Adrenal gland (tissue), 9 donors: ENCODE measurements at regions not wholly inside any gene's neighbourhood (a gene's known extent, or its start where the extent isn't known, plus 50 kb on each side); places are given as distances from the start of the nearest gene placed in this dataset.

Source experiments
- DNase-seq, 7 donors: peaks; one replicate each; pipeline ENCODE4 v3.0.0-alpha.2; 2019 to 2020
- H3K27ac ChIP-seq, 5 donors: fragments of 200-600 bp; sonication (generic) in 4 of 5; 1 replicate in 3 of 5; 2 replicates in 2 of 5; pipeline versions ENCODE4 v1.5.1 to v1.8.0; 2016 to 2020; ENCODE audit warnings: mild to moderate bottlenecking in 1 of 5
- H3K27me3 ChIP-seq: fragments of 200-600 bp; 2 replicates; pipeline ENCODE4 v1.8.0; 2021
- H3K36me3 ChIP-seq, 2 donors: fragments of 200-600 bp; replicated peaks in 1 of 2; 1 replicate in 1 of 2; 2 replicates in 1 of 2; pipeline versions ENCODE4 v1.5.1 to v1.8.0; 2018 to 2022
- H3K4me1 ChIP-seq, 2 donors: fragments of 200-600 bp; replicated peaks in 1 of 2; 1 replicate in 1 of 2; 2 replicates in 1 of 2; pipeline versions ENCODE4 v1.5.1 to v1.8.0; 2018 to 2021
- H3K4me3 ChIP-seq, 4 donors: fragments of 200-600 bp; sonication (generic) in 3 of 4; one replicate each; pipeline ENCODE4 v1.5.1; 2016 to 2018
- H3K9me3 ChIP-seq, 3 donors: fragments of 200-600 bp; sonication (generic) in 1 of 3; replicated peaks in 1 of 3; 1 replicate in 2 of 3; 2 replicates in 1 of 3; pipeline versions ENCODE4 v1.5.1 to v1.8.0; 2016 to 2021
- CTCF ChIP-seq, 6 experiments: fragments of 450-650 bp in 4 of 6; fragments of 200-600 bp in 2 of 6; sonication (generic) in 1 of 6; IDR thresholded peaks; 1 replicate in 5 of 6; 2 replicates in 1 of 6; pipeline versions ENCODE4 v1.5.1 to v1.8.0; 2016 to 2021; ENCODE audit warnings: antibody characterized with exemption in 6 of 6, mild to moderate bottlenecking in 2 of 6, moderate library complexity in 1 of 6
- POLR2A ChIP-seq, 2 donors: fragments of 450-650 bp; IDR thresholded peaks; one replicate each; pipeline ENCODE4 v1.6.1; 2017; ENCODE audit warnings: antibody characterized with exemption in 2 of 2, mild to moderate bottlenecking in 2 of 2, moderate library complexity in 1 of 2
- WGBS, 4 donors: extraction: QIAGEN DNeasy Blood & Tissue Kit in 2 of 4; methylation state at CpG; one replicate each; pipeline versions ENCODE4 v1.1.5 to v1.1.7; 2013 to 2017; 5-methylcytosine and 5-hydroxymethylcytosine counted together
- intact Hi-C, 2 donors: fragments of 100-400 bp; cut with DNase I; formaldehyde crosslinking; loops; one replicate each; pipeline versions ENCODE4 v1.14.1 to v1.15.0; 2022 to 2023
- donor health status: healthy with polysubstance abuse.
- donor health status: Bipolar disorder and iron deficiency.
- donor health status: DM: yes; HTN: yes; CAD: no.
- donor health status: DM: no; HTN: no; CAD: no.
- donor health status: DM: no; HTN: no; CAD: no.

GRCh38 chr1:234735916-234736315, 125.9 kb upstream of the IRF2BP2 start:
- no peak for TF ChIP-seq POLR2A (IDR thresholded peaks at IDR 0.05)
- no peak for TF ChIP-seq CTCF (IDR thresholded peaks at IDR 0.05)
- Histone ChIP-seq H3K4me1 (peaks cover 0 to 5% of the 10 kb centered on the region in 2 donors), H3K27me3 (no peaks in the 10 kb centered on the region), H3K9me3 (no peaks in the 10 kb centered on the region), H3K36me3 (no peaks in the 10 kb centered on the region), H3K27ac (no peak overlapping the region), H3K4me3 (no peak overlapping the region)
- WGBS, 4 donors, result 91 to 96% (median 94%) methylated on average over 14 of the region's 14 CpGs
- intact Hi-C loops, result loop anchor here in 1 of 2 donors (10.0 kb wide), 1 partner anchor 349 kb away; no protein-coding TSS in a partner anchor
- DNase-seq, result no peak

- no peaks in the 10 kb centered on the region for H3K27me3 ChIP-seq
- DNase-seq, result no peak
- peaks cover 0 to 5% of the 10 kb centered on the region in 2 donors for H3K4me1 ChIP-seq
- H3K4me3 ChIP-seq, result no peak overlapping the region
- WGBS, 4 donors, result 93 to 97% (median 95%) methylated on average over 10 to 14 of the region's 14 CpGs
- TF ChIP-seq CTCF (IDR thresholded peaks at IDR 0.05), result no peak
- TF ChIP-seq POLR2A (IDR thresholded peaks at IDR 0.05), result no peak
- H3K27ac ChIP-seq, result no peak overlapping the region
- intact Hi-C loops, result loop anchor here in 1 of 2 donors (10.0 kb wide), 1 partner anchor 349 kb away; no protein-coding TSS in a partner anchor
- no peaks in the 10 kb centered on the region for H3K36me3 ChIP-seq
- H3K9me3 ChIP-seq, result no peaks in the 10 kb centered on the region
Measured at GRCh38 chr1:234735476-234735875, 125.5 kb upstream of the IRF2BP2 start.

- Histone ChIP-seq H3K27ac (no peak overlapping the region), H3K27me3 (no peaks in the 10 kb centered on the region), H3K4me3 (no peak overlapping the region), H3K9me3 (no peaks in the 10 kb centered on the region), H3K36me3 (no peaks in the 10 kb centered on the region), H3K4me1 (peaks cover 0 to 5% of the 10 kb centered on the region in 2 donors)
- intact Hi-C loops, result loop anchor here in 1 of 2 donors (10.0 kb wide), 1 partner anchor 350 kb away; no protein-coding TSS in a partner anchor
- WGBS, 4 donors, result 70 to 77% (median 73%) methylated on average over 9 of the region's 9 CpGs
- TF ChIP-seq POLR2A (IDR thresholded peaks at IDR 0.05), result no peak
- TF ChIP-seq CTCF (IDR thresholded peaks at IDR 0.05), result no peak
- no peak for DNase-seq
Measured at GRCh38 chr1:234734869-234735268, 124.9 kb upstream of the IRF2BP2 start.

- H3K4me1 ChIP-seq, result peaks cover 0 to 5% of the 10 kb centered on the region in 2 donors
- TF ChIP-seq CTCF (IDR thresholded peaks at IDR 0.05) (no peak), POLR2A (IDR thresholded peaks at IDR 0.05) (no peak)
- intact Hi-C loops, result loop anchor here in 1 of 2 donors (10.0 kb wide), 1 partner anchor 350 kb away; no protein-coding TSS in a partner anchor
- no peaks in the 10 kb centered on the region for H3K9me3 ChIP-seq
- WGBS, 4 donors, result 86 to 93% (median 89%) methylated on average over 13 of the region's 13 CpGs
- no peaks in the 10 kb centered on the region for H3K36me3 ChIP-seq
- H3K4me3 ChIP-seq, result no peak overlapping the region
- H3K27me3 ChIP-seq, result no peaks in the 10 kb centered on the region
- no peak overlapping the region for H3K27ac ChIP-seq
- no peak for DNase-seq
Measured at GRCh38 chr1:234734412-234734835, 124.4 kb upstream of the IRF2BP2 start.
